Liver (tissue), 8 donors: ENCODE measurements at regions not wholly inside any gene's neighbourhood (a gene's known extent, or its start where the extent isn't known, plus 50 kb on each side); places are given as distances from the start of the nearest gene placed in this dataset.

Source experiments
- DNase-seq: peaks from one replicate; pipeline ENCODE4 v3.0.0-alpha.2; 2017; ENCODE audit warnings: low spot score
- H3K27ac ChIP-seq, 2 donors: one replicate each; pipeline ENCODE4 v1.7.0; 2013; ENCODE audit warnings: inconsistent platforms in 2 of 2, low read length in 2 of 2, control low read depth in 1 of 2, low read depth in 1 of 2, mild to moderate bottlenecking in 1 of 2
- H3K27me3 ChIP-seq, 4 donors: one replicate each; pipeline versions ENCODE4 v1.6.1 to v1.7.0; 2013; ENCODE audit warnings: low read length in 3 of 4, inconsistent platforms in 1 of 4, mild to moderate bottlenecking in 1 of 4, moderate library complexity in 1 of 4; ENCODE audit not compliant: control insufficient read depth in 4 of 4, insufficient read depth in 4 of 4
- H3K36me3 ChIP-seq, 4 donors: one replicate each; pipeline versions ENCODE4 v1.6.1 to v1.7.0; 2013; ENCODE audit warnings: low read length in 3 of 4, mild to moderate bottlenecking in 3 of 4, low read depth in 1 of 4, moderate library complexity in 1 of 4; ENCODE audit not compliant: control insufficient read depth in 4 of 4, insufficient read depth in 3 of 4
- H3K4me1 ChIP-seq, 4 donors: one replicate each; pipeline versions ENCODE4 v1.6.1 to v1.7.0; 2013; ENCODE audit warnings: low read length in 3 of 4, mild to moderate bottlenecking in 3 of 4, moderate library complexity in 1 of 4; ENCODE audit not compliant: control insufficient read depth in 4 of 4, insufficient read depth in 4 of 4
- H3K4me3 ChIP-seq, 3 donors: one replicate each; pipeline versions ENCODE4 v1.6.1 to v1.7.0; 2013; ENCODE audit warnings: low read length in 3 of 3, control low read depth in 1 of 3, low read depth in 1 of 3, mild to moderate bottlenecking in 1 of 3
- H3K9ac ChIP-seq, 2 donors: one replicate each; pipeline ENCODE4 v1.7.0; 2013; ENCODE audit warnings: low read length in 2 of 2, mild to moderate bottlenecking in 2 of 2, moderate library complexity in 2 of 2, control low read depth in 1 of 2, low read depth in 1 of 2
- H3K9me3 ChIP-seq, 4 donors: one replicate each; pipeline versions ENCODE4 v1.6.1 to v1.7.0; 2013; ENCODE audit warnings: low read length in 3 of 4; ENCODE audit not compliant: control insufficient read depth in 4 of 4
- EGR1 ChIP-seq, 2 donors: IDR thresholded peaks; 2 replicates each; pipeline ENCODE4 v1.6.1; 2016 to 2018; ENCODE audit warnings: antibody characterized with exemption in 2 of 2, low read depth in 2 of 2
- FOXA1 ChIP-seq: IDR thresholded peaks from 2 replicates; pipeline ENCODE4 v1.6.1; 2016; ENCODE audit warnings: antibody characterized with exemption
- FOXA2 ChIP-seq: IDR thresholded peaks from 2 replicates; pipeline ENCODE4 v1.6.1; 2016; ENCODE audit warnings: antibody characterized with exemption
- GABPA ChIP-seq, 2 donors: IDR thresholded peaks in 1 of 2; conservative IDR thresholded peaks in 1 of 2; 2 replicates each; pipeline ENCODE4 v1.6.1; 2016; ENCODE audit warnings: antibody characterized with exemption in 2 of 2, mild to moderate bottlenecking in 1 of 2, moderate library complexity in 1 of 2
- HNF4A ChIP-seq, 2 donors: conservative IDR thresholded peaks; 2 replicates each; pipeline ENCODE4 v1.6.1; 2016; ENCODE audit warnings: antibody characterized with exemption in 2 of 2, mild to moderate bottlenecking in 2 of 2
- HNF4G ChIP-seq: IDR thresholded peaks from 2 replicates; pipeline ENCODE4 v1.6.1; 2016; ENCODE audit warnings: antibody characterized with exemption
- JUND ChIP-seq, 2 donors: IDR thresholded peaks; 2 replicates each; pipeline ENCODE4 v1.6.1; 2016; ENCODE audit warnings: antibody characterized with exemption in 2 of 2
- NR2F2 ChIP-seq: IDR thresholded peaks from 2 replicates; pipeline ENCODE4 v1.6.1; 2016; ENCODE audit warnings: antibody characterized with exemption
- RAD21 ChIP-seq, 2 donors: IDR thresholded peaks; 2 replicates each; pipeline ENCODE4 v1.6.1; 2016; ENCODE audit warnings: antibody characterized with exemption in 2 of 2, mild to moderate bottlenecking in 2 of 2
- RXRA ChIP-seq, 2 donors: IDR thresholded peaks; 2 replicates each; pipeline ENCODE4 v1.6.1; 2017 to 2018; ENCODE audit warnings: antibody characterized with exemption in 2 of 2, mild to moderate bottlenecking in 1 of 2
- SP1 ChIP-seq: IDR thresholded peaks from 2 replicates; pipeline ENCODE4 v1.6.1; 2018; ENCODE audit warnings: antibody characterized with exemption, mild to moderate bottlenecking
- TAF1 ChIP-seq: conservative IDR thresholded peaks from 2 replicates; pipeline ENCODE4 v1.6.1; 2016; ENCODE audit warnings: antibody characterized with exemption, mild to moderate bottlenecking
- WGBS: extraction: QIAGEN DNeasy Blood & Tissue Kit; methylation state at CpG from one replicate; pipeline ENCODE4 v1.1.7; 2013; 5-methylcytosine and 5-hydroxymethylcytosine counted together
- TF ChIP-seq, protein P1 (sequence below): IDR thresholded peaks from 2 replicates; pipeline ENCODE4 v1.6.1; 2016; ENCODE audit warnings: antibody characterized with exemption
- TF ChIP-seq, protein P2 (sequence below): IDR thresholded peaks from 2 replicates; pipeline ENCODE4 v1.6.1; 2016; ENCODE audit warnings: antibody characterized with exemption
- TF ChIP-seq, protein P3 (sequence below): IDR thresholded peaks from 2 replicates; pipeline ENCODE4 v1.6.1; 2016; ENCODE audit warnings: antibody characterized with exemption
- TF ChIP-seq, protein P4 (sequence below): fragments of 150-350 bp; IDR thresholded peaks from 2 replicates; pipeline ENCODE4 v1.5.1; 2017; ENCODE audit warnings: improper control_type of control experiment, low read depth, low read length; ENCODE audit not compliant: missing input control
- donor health status: healthy.
- donor health status: healthy.
- donor health status: healthy.
- donor health status: healthy.
- donor health status: healthy.

DNA sequence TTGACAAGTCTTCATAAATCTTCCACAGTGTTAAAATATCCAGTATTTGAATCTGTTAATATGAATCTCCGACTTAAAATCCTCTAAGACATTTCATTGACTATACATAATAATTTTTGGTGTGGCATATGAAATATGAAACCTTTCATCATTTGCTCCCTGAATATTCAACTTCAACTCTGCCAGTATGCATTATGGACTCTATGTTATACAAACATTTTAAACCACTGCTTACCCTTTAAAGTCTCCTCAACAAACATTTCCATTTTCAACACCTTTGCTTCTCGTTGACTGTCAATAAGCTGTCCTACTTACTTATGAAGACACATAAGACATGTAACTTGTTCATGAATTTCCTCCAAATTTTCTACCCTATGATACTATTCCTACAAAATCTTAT lies 579.4 kb upstream of the SLITRK6 start:
- 70% methylated on average over 2 of the region's 2 CpGs for WGBS
- Histone ChIP-seq H3K36me3 (no peaks in the 10 kb centered on the region), H3K27me3 (no peaks in the 10 kb centered on the region), H3K4me3 (no peak overlapping the region), H3K9me3 (no peaks in the 10 kb centered on the region), H3K9ac (no peak overlapping the region), H3K4me1 (no peaks in the 10 kb centered on the region), H3K27ac (no peak overlapping the region)
- no peak for DNase-seq
- TF ChIP-seq HNF4A (conservative IDR thresholded peaks at IDR 0.05) = no peak
- TF ChIP-seq FOXA1 = no peak
- TF ChIP-seq, protein P1, sequence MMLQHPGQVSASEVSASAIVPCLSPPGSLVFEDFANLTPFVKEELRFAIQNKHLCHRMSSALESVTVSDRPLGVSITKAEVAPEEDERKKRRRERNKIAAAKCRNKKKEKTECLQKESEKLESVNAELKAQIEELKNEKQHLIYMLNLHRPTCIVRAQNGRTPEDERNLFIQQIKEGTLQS = no peak
- TF ChIP-seq RXRA (IDR thresholded peaks at IDR 0.05) = no peak
- TF ChIP-seq, protein P2, sequence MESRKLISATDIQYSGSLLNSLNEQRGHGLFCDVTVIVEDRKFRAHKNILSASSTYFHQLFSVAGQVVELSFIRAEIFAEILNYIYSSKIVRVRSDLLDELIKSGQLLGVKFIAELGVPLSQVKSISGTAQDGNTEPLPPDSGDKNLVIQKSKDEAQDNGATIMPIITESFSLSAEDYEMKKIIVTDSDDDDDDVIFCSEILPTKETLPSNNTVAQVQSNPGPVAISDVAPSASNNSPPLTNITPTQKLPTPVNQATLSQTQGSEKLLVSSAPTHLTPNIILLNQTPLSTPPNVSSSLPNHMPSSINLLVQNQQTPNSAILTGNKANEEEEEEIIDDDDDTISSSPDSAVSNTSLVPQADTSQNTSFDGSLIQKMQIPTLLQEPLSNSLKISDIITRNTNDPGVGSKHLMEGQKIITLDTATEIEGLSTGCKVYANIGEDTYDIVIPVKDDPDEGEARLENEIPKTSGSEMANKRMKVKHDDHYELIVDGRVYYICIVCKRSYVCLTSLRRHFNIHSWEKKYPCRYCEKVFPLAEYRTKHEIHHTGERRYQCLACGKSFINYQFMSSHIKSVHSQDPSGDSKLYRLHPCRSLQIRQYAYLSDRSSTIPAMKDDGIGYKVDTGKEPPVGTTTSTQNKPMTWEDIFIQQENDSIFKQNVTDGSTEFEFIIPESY = no peak

DNA sequence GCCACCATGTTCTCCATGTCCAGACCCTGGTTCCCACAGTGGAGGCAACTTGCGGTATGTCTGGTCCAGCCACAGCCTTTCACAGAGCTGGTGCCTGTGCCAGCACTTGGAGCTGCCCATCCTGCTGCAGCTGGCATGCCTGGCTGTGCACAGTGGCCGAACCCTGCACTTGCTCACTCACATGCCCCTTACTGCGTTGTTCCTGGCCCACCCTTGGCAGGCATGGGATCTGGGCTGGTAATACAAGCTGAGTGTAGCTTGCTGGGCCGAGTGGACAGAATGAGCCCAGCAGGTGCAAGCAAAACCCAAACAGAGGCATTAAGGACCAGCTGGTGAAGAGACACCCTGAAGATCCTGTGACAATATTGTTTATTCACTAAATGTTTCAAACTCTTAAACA lies 583.9 kb upstream of the SLITRK6 start:
- Histone ChIP-seq H3K36me3 (no peaks in the 10 kb centered on the region), H3K9ac (no peak overlapping the region), H3K27ac (no peak overlapping the region), H3K27me3 (no peaks in the 10 kb centered on the region), H3K4me1 (no peaks in the 10 kb centered on the region), H3K9me3 (no peaks in the 10 kb centered on the region), H3K4me3 (no peak overlapping the region)
- DNase-seq = no peak
- TF ChIP-seq, protein P2 = no peak
- TF ChIP-seq FOXA2 (no peak), HNF4A (conservative IDR thresholded peaks at IDR 0.05) (no peak), NR2F2 (no peak), EGR1 (IDR thresholded peaks at IDR 0.05; ENCODE audit: low read depth in 2 of 2) (no peak), HNF4G (no peak)
- WGBS = 77% methylated on average over 4 of the region's 4 CpGs

DNA sequence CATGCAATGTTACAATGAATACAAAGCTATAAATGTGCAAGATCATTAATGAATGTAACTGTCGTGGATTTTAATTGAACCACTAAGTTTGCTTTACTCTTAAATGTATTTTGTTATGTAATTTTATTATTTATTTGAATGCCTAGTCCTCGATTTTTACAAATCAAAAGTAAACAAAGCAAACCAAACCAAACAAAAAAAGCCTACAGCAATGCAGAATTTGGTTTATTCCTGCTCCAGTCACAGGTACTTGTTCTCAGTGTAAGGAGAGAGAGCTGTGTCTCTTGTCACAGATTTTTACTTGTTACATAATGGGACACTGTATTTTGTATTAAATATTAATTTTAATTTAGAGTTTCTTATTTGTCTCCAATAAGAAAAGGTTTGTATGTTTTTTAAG lies 584.3 kb upstream of the SLITRK6 start:
- H3K4me3 ChIP-seq = no peak overlapping the region
- TF ChIP-seq GABPA (IDR thresholded peaks at IDR 0.05 in 1 of 2, conservative IDR thresholded peaks at IDR 0.05 in 1 of 2) (no peak), NR2F2 (no peak), HNF4A (conservative IDR thresholded peaks at IDR 0.05) (no peak), TAF1 (no peak), RAD21 (IDR thresholded peaks at IDR 0.05) (no peak), JUND (IDR thresholded peaks at IDR 0.05) (no peak), SP1 (no peak), RXRA (IDR thresholded peaks at IDR 0.05) (no peak), EGR1 (IDR thresholded peaks at IDR 0.05; ENCODE audit: low read depth in 2 of 2) (no peak)
- TF ChIP-seq, protein P3, sequence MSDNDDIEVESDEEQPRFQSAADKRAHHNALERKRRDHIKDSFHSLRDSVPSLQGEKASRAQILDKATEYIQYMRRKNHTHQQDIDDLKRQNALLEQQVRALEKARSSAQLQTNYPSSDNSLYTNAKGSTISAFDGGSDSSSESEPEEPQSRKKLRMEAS = no peak
- TF ChIP-seq, protein P4, sequence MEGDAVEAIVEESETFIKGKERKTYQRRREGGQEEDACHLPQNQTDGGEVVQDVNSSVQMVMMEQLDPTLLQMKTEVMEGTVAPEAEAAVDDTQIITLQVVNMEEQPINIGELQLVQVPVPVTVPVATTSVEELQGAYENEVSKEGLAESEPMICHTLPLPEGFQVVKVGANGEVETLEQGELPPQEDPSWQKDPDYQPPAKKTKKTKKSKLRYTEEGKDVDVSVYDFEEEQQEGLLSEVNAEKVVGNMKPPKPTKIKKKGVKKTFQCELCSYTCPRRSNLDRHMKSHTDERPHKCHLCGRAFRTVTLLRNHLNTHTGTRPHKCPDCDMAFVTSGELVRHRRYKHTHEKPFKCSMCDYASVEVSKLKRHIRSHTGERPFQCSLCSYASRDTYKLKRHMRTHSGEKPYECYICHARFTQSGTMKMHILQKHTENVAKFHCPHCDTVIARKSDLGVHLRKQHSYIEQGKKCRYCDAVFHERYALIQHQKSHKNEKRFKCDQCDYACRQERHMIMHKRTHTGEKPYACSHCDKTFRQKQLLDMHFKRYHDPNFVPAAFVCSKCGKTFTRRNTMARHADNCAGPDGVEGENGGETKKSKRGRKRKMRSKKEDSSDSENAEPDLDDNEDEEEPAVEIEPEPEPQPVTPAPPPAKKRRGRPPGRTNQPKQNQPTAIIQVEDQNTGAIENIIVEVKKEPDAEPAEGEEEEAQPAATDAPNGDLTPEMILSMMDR = no peak
- TF ChIP-seq, protein P1 = no peak
- WGBS = 33% methylated on average over 2 of the region's 2 CpGs
- no peaks in the 10 kb centered on the region for H3K9me3 ChIP-seq
- no peak for DNase-seq
- no peak overlapping the region for H3K9ac ChIP-seq
- H3K27ac ChIP-seq = no peak overlapping the region
- H3K36me3 ChIP-seq = no peaks in the 10 kb centered on the region
- H3K4me1 ChIP-seq = no peaks in the 10 kb centered on the region
- H3K27me3 ChIP-seq = no peaks in the 10 kb centered on the region
